ENCODE measurements at regions not wholly inside any gene's neighbourhood (a gene's known extent, or its start where the extent isn't known, plus 50 kb on each side); places are given as distances from the start of the nearest gene placed in this dataset.

DNA sequence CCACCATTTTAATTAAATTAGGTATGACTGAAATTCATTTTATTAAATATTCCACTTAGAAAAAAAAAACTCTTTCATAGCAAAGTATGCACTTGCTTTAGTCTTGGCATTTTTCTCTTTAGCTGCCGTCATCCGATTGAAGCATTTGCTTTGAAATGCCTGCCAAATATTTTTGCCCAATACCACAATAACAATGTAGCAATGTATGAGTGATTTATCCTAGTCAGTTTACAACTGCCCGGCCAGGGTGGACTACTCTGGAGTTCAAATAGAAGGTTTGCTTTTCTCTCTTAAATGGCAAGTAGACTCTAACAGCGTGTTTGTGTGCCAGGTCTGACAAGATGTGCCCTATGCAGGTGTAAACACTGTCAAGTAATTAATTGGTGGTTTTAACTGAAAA lies 675.3 kb upstream of the SGCG start:
- DNase-seq (ENCODE audit: low spot score), result no peak

DNA sequence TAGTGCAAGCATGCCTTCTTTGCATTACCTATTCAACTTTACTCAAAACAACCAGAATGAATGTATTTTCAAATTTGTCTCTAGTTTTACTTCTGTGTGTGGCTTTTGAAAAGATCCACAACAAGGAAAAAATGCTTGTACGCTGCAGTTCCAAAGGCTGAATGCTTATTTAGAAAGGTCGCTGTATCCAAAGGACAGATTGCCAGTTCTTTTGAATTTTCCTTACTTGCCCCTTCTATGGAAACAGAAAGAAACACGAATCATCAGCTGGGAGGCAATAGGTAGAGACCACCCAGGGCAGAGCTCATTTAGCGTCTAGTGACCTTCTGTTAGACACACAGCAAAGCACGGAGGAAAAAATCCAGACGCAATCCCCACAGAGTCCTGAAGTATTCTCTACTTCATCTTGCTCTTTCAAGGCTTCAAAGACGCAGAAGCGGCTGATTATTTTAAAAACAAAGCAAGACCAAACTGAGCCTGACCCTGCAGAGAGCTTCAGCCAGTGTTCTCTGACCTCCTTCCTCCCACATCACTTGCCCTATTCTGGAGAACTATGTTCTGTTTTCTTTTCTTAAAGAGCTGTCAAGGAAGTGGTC lies 674.6 kb upstream of the SGCG start:
- DNase-seq (ENCODE audit: low spot score), result no peak

DNA sequence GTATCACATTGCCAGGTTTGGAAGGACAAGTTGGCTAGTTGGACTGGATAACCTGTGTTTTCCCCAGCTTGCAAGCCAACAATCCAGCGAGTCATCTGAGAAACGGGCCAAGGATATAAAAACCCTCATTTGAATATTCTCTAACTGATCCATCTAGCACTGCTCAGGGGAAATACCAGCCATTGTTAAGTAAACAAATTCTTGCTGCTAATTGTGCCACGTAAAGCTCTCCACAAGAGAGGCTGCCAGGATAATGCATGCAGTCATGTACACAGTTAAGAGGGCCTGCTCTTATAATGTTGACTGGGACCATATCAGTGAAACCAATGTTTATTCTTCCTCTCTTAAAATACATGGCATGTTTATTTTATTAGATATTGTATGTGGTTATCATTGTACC lies 663.2 kb upstream of the SGCG start:
- DNase-seq (ENCODE audit: low spot score), result no peak

DNA sequence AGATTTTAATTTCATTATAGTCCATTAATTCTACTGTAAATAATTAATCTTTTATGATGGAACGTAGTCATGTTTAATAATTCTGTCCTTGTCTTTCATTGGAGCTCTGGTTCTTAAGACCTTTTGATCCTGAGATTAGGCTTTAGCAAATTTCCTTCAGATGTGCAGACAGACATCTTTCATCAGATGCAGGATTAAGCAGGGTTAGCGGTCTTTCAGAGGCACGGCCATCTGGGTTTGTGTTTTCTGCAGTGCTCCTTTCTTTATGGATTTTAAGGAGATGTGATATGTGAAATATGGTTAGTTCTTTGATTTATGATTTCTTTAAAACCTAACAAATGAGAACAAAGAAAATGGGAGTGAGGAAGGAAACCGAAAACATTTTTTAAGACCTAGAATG lies 643.9 kb upstream of the SGCG start:
- no peak for DNase-seq (ENCODE audit: low spot score)

DNA sequence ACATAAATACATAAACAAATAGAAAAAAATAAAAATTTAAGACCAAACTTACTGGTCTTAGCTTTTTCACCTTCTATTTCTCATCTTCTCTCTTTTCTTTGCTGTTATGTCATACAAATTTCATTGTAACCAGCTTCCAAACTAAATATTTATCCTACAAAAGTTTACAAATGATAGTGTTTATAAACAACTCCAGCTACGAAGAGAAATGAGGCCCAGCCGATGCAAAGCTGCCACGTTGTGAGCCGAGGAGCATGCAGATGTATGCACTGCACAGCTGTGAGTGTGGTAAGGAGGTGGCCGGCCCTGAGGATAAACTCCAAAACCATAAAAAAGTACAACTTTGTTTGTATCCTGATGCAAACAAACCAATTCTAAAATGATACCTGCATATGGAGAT lies 642.4 kb upstream of the SGCG start:
- no peak for DNase-seq (ENCODE audit: low spot score)

DNA sequence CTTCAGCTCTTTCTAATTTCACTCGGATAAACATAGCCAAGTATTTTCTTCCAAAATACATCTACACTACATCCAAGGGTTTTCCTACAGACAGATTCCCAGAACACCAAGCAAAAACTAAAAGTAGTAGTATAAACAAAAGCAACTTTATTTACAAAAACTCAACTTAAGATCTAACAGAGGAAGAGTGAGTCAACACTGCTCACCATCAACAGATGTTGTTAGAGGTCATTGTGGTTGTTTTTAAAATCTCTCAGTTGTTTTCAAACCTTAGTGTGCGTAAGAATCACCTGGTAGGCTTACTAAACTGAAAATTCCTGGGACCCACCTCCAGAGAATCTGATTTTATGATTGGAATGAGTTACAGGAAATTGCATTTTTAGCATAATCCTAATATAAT lies 631.7 kb upstream of the SGCG start:
- no peak for DNase-seq (ENCODE audit: low spot score)

DNA sequence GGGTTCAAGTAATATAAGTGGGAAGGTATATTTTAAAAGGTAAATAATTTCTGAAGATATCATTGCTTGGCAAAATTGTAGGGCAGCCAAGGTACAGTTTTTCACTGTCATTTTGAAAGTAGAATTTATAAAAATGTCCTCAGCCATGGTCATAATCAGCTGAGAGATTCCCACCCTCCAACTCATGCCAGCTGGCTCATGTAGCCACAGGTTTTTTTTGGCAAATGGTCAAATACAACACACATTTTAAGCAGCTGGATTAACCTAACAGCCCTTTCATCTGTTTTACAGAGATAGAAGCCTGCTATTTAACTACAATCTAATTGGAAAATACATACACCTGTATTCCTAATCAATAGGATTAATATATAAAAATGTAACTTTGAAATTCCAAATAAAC lies 619.2 kb upstream of the SGCG start:
- DNase-seq (ENCODE audit: low spot score), result no peak

DNA sequence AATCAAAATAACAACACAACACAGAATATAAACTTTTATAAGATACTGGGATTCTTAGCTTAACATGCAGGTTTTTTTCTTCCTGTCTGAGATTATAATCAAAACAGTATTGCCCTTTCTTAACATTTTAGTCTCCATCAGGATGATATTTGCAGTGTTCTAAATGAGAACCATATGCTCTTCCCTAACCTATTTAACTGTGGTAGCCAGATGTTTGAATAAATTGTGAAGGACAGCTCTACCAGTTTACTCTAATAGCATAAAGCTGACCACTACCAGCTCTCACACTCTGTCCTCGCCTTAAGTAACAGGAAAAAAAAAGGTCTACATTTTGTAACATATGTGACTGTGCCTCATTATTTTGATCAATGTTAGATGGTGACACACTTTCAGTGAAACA lies 618.7 kb upstream of the SGCG start:
- DNase-seq (ENCODE audit: low spot score), result no peak

DNA sequence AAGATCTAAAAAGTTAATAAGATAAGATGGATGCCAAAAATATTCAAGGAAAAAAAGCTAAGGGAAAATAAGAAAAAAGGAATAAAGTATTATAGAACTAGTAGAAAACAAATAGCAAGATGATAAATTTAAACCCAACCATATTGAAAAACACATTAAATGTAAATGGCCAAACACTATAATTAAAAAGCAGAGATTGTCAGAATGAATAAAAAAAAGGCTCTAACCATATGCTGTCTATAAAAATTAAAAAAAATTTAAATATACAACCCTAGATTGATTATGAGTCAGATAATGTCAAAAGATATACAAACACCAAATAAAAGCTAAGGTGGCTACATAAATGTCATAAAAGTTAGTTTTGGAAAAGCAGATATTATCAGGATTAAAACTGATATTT lies 617.5 kb upstream of the SGCG start:
- no peak for DNase-seq (ENCODE audit: low spot score)

DNA sequence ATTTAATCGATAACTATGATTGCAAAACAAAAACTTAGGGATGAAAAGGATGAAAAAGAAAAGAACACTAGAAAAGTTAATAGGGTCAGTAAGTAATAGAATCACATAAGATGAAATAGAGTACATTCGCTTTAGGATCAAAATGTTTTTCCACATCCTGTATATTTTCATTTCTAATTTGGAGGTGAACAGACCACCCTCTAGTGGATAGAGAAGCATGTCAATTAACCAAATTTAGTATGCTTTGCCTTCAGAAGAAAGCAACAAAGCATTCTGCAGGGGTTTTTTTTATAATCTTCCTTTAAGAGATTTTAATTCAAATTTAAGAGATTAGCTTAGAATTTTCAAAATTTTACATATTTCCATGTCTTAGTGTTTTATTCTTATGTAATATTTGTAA lies 611.0 kb upstream of the SGCG start:
- no peak for DNase-seq (ENCODE audit: low spot score)

DNA sequence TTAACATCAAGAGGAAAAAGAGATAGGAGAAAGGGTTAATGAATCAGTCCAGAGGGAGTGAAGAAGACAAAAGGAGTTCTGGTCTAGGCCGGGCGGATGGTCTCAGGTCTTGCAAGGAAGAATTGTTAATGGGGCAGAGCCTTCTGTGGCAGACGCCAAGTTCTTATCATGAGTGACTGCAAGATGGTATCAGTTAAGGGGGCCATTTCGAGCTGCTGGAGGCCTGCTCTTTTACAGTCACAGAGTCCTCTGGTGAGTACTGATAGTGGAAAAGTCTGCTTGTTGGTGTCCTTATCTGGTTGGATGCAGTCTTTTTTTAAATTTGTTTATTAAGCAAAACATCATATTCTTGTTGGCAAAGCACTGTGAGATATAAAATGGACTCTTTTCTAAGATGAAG lies 590.9 kb upstream of the SGCG start:
- no peak for DNase-seq (ENCODE audit: low spot score)

DNA sequence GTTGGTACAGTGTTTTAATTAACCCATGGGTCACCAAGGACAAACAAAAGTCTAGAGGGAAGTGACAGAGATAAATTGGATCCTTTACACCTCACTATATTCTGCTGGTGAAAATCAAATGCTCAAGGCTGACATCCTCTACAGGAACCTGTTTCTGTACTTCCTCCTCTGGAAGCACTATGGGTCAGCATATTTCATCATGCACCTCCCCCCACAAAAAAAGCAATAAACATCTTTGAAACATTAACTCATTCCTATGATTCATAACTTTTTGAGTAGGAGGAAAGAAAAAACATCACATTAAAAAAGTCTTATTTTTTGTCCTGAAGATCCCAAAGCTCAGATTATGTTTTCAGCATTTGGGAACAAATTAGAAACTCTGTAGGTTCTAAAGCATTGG lies 588.3 kb upstream of the SGCG start:
- no peak for DNase-seq (ENCODE audit: low spot score)

DNA sequence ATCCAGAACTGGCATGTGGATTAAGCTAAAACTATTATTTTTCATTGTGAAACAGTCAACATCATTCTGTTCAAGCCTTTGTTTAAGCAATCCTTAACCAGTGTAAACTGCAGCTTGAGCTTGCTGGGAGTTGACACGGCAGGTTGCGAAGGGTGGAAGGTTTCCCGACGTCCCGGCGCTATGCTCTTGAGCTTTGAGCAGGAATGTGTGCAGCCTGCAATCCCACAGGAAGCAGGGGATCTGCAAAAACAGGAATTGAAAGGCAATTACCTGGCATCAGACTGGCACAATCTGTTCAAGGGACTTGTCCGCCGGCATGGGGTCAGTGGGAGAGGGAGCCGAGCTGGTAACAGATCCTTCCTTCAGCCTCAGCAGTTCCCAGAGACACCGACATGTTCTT lies 586.7 kb upstream of the SGCG start:
- no peak for DNase-seq (ENCODE audit: low spot score)

DNA sequence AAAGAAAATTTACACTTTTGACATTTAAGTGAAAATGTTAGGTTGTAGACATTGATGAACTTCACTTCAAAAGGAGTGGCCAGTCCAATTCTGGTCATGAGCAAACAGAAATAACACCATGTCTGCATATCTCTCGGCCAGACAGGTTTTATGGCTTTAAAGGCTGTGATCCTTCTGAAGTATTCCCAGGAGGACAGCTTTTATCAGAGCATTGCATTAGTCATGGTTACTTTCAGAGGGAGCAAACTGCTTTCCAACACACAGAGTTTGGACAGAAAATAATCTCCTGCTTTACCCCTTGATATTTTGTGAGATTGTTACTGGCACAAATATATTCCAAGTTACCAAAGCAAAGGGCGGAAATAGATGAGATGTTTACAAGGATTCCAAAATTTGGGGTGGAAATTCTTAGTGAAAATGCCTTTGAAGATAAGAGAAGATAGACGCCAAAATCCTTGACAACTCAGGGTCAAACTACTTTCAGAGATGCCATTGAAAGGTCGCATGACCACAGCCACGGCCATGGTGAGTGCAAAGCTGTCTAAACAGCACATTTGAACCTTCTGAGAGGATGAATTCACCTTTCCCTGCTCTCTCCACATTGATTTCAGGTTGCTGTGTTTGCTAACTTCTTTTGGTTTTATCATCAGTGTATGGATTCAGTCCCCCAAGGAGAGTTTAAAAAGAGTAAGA lies 584.5 kb upstream of the SGCG start:
- DNase-seq (ENCODE audit: low spot score), result no peak

DNA sequence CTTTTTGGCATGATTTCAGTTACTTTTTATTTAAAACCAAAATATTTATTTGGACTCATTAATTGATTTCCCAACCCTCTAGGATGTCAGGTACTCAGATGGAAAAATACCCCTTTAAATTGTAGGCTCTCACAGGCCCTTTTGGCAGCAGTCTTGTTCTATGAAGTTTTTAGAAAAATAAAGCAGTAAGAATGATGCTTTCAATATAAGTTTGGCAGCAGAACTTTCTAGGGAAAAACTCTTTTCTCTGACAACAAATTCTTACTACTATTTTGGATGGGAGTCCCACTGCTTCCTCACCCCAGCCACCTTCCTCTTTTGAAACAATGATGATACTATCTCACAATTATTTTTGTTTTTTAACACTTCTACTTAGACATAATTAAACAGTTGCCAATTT lies 581.6 kb upstream of the SGCG start:
- DNase-seq (ENCODE audit: low spot score), result no peak

DNA sequence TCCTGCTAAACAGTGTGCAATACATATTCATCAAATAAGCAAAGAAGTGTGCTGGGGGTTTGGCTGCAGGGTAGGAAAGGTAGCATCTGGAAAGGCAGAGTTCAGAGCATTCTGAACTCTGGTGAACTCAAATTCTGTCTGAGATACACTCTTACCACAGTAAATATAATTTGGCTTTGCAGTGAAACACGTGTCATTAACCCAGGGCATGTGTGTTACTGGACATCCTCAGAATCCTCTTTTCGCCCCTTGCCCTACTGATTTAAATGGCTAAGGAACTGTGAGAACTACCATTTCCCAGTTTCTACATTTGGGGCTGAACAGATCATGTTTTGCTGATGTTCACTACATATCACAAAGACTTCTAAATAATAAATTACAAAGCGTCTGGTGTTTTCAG lies 562.8 kb upstream of the SGCG start:
- DNase-seq (ENCODE audit: low spot score), result no peak

DNA sequence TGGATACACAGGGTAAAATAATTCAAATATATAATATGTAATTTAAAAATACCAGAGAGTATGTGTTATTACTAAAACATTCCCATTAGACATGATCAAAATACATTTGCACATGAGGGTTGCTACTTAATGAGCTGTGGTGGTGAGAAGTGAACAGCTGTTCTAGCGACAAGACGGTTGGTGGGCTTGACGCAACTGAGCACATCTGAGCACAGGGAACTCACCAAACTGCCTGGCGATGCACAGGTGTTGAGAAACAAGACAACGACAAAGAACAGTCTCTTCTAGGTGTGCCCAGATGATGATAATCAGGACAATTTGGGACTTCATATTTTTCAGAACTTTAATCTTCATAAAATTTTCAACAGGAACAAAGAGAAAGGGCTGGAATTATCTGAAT lies 555.1 kb upstream of the SGCG start:
- no peak for DNase-seq (ENCODE audit: low spot score)

DNA sequence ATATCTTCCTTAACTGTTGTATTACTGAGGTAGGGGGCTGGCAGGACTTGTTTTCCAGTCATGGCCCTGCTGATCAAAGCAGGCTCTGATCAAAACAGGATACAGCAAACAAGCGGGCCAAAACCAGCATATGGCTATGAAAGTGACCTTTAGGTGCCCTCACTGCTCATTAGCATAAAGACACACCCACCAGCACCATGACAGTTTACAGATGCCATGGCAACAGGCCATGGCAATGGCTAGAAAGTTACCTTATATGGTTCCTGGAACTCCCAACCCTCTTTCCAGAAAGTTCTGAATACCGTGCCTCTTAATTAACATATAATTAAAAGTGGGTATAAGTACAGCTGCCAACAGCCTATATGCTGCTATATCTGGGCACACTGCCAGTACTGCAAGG lies 551.4 kb upstream of the SGCG start:
- DNase-seq (ENCODE audit: low spot score), result no peak

DNA sequence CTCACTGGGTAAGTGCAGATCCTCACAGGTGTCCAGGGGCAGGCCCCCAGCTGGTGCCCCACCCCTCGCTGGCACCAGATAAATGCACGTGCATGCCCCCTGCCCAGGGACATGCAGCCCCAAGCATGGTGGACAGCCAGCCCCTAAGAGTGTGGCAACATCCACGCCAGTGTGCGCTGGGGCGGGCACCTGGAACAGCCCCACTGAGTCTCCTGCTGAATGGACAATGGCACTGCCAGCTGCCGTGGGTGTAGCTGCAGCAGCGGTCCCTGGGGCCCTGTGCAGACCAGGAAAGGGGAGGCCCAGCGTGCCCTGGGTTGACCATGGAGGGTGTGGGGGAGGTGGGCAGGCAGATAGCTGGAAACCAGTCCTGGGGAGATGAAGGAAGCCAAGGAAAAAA lies 538.7 kb upstream of the SGCG start:
- DNase-seq (ENCODE audit: low spot score), result no peak

DNA sequence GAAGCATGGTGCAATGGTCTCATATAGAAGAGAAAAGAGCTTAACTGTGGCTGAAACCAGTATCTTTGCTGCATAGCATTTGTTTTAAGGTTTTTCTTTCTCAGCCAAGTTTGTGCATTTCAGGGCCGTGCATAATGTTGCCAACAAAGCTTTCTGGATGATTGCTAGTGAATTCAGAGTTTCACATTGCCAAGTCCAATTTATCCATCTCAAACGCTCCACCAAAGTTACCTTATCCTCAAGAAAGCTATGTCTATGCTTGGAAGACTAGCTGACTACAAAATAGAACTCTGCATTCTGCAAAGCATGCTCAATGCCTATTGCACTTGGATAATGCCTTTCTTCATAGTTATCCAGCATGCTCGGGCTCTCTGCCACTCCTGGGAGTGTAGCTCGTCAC lies 535.8 kb upstream of the SGCG start:
- DNase-seq (ENCODE audit: low spot score), result peak; percentile 24

DNA sequence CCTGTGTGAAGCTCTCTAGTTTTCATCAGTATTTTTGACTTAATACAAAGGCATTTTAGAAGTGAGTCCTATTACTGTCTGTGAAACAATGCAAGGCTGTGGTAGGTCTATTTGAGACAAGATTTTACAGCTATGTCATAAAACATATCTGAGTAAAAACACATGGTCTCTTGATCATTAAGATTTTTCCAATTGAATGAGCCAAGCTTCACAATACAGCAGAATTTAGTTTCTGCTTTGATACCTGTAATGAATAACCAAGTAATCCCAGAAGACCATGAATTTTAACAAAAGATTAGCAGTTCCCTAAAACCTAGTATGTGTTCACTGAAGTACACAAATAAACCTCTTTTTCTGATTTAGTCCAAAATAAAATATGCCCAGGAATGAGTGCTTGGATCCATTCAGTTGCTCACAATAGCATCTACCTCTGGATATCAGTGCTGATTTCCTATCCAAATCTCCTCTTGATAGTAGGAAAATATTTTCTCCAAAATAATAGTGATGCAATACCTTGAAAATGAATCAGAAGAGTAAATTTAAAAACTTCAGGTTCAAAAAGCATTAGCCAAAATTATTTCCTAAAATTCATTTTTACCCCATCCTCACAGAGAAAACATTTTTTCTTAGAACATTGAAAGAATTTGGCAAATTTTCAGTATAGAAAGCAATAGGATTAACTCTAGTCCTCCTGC lies 533.5 kb upstream of the SGCG start:
- no peak for DNase-seq (ENCODE audit: low spot score)

DNA sequence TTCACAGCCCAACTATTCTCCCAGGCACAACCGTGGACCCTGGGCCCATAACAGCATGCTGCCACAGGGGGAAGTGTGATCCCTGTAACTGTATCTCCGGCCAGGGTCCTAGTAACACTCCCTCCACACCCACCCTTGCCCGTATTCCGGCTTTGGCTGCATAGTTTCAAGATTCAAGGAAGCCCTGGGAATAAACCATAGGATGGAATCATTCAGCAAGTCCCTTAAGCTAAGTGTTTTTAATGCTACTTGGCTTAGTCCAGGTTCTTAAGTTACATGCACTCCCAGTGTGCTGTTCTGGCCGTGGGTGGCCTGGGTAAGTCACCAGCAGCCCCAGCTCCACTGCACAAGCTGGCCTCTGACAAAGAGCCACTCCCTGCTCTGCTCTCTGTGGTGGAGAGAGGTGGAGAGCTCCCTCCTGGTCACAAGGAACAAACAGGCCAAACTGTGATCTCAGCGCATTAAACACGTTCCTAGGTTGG lies 532.4 kb upstream of the SGCG start:
- DNase-seq (ENCODE audit: low spot score), result no peak

DNA sequence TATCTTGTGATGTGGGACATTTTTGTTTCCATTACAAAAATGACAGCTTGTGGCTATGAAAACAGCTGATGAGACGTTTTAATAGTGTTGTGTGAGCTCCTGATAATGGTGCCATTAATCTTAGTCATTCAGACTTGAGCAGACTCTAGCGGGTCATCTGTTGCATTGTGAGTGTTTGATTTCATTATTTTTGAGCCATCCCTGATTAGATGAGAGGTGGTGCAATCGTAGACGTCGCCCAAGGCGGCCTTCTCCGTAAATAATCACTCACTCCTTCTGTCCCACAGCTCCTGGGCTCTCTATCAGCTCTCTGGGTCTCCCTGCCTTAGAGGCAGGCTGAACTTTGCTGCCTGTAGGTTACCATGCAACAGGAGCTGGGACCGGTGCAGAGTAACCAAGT lies 528.0 kb upstream of the SGCG start:
- DNase-seq (ENCODE audit: low spot score), result no peak

DNA sequence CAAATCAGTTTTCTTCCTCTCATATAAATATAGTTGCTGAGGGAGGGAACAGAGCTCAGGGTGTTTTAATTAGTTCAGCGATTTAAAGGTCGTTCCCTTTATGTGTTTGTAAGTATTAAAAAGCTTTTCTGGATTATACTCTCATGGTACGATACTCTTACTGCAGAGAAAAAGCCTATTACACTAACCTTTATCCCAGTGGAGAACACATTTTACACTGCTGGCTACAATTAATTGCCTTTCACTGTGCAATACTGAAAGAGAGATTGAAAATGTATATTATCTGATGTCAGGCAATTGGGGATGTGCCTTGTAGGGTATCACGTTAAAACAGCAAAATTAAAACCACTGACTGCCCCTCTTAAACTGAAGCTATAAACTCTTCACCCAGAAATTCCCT lies 526.9 kb upstream of the SGCG start:
- DNase-seq (ENCODE audit: low spot score), result no peak

Measured in Ammon's horn (tissue), 1 donor.